22Rv1 (cell line): ENCODE measurements at regions not wholly inside any gene's neighbourhood (a gene's known extent, or its start where the extent isn't known, plus 50 kb on each side); places are given as distances from the start of the nearest gene placed in this dataset.

Source experiments
- CTCF ChIP-seq: fragments of 450-650 bp; IDR thresholded peaks from 2 replicates; pipeline ENCODE4 v1.5.1; 2017; ENCODE audit warnings: mild to moderate bottlenecking
- ZFX ChIP-seq: fragments of 450-650 bp; IDR thresholded peaks from 2 replicates; pipeline ENCODE4 v1.6.1; 2017; ENCODE audit warnings: antibody characterized with exemption, borderline replicate concordance

- no peak for TF ChIP-seq CTCF
- TF ChIP-seq ZFX: no peak
These were observed 501.5 kb upstream of the SLC8A1 start for GRCh38 chr2:40953341-40953740.
